Smooth muscle cell (in vitro differentiated cells): ENCODE measurements at regions not wholly inside any gene's neighbourhood (a gene's known extent, or its start where the extent isn't known, plus 50 kb on each side); places are given as distances from the start of the nearest gene placed in this dataset.

Source experiments
- DNase-seq: peaks from one replicate; lab custom pipeline; 2025; ENCODE audit not compliant: unreplicated experiment; lab: John Stamatoyannopoulos, UW
- H2AFZ ChIP-seq: fragments of 200-600 bp; sonication (generic); 2 replicates; pipeline ENCODE4 v1.6.0; 2016; ENCODE audit warnings: antibody characterized with exemption, low read depth, mild to moderate bottlenecking
- H3F3A ChIP-seq: fragments of 200-600 bp; sonication (generic); 2 replicates; pipeline ENCODE4 v1.6.0; 2017; ENCODE audit warnings: antibody characterized with exemption, low read depth
- H3K27ac ChIP-seq: fragments of 200-600 bp; sonication (generic); 2 replicates; pipeline ENCODE4 v1.5.1; 2016; ENCODE audit warnings: low read depth, mild to moderate bottlenecking
- H3K27me3 ChIP-seq: fragments of 200-600 bp; sonication (generic); 2 replicates; pipeline ENCODE4 v1.6.1; 2016; ENCODE audit warnings: low read depth, mild to moderate bottlenecking
- H3K36me3 ChIP-seq: fragments of 200-600 bp; sonication (generic); 2 replicates; pipeline ENCODE4 v1.5.1; 2016; ENCODE audit warnings: low read depth
- H3K4me1 ChIP-seq: fragments of 200-600 bp; sonication (generic); 2 replicates; pipeline ENCODE4 v1.5.1; 2016; ENCODE audit warnings: low read depth
- H3K4me2 ChIP-seq: fragments of 200-600 bp; sonication (generic); 2 replicates; pipeline ENCODE4 v1.6.0; 2016; ENCODE audit warnings: mild to moderate bottlenecking
- H3K4me3 ChIP-seq: fragments of 200-600 bp; sonication (generic); 2 replicates; pipeline ENCODE4 v1.5.1; 2016; ENCODE audit warnings: mild to moderate bottlenecking
- H3K79me2 ChIP-seq: fragments of 200-600 bp; sonication (generic); 2 replicates; pipeline ENCODE4 v1.6.0; 2016; ENCODE audit warnings: low read depth, mild to moderate bottlenecking
- H3K9ac ChIP-seq: fragments of 200-600 bp; sonication (generic); 2 replicates; pipeline ENCODE4 v1.6.0; 2016; ENCODE audit warnings: low read depth
- H3K9me3 ChIP-seq: fragments of 200-600 bp; sonication (generic); replicated peaks from 2 replicates; pipeline ENCODE4 v1.5.1; 2016; ENCODE audit warnings: low read depth
- H4K20me1 ChIP-seq: fragments of 200-600 bp; sonication (generic); 2 replicates; pipeline ENCODE4 v1.6.0; 2016; ENCODE audit warnings: low read depth
- WGBS: methylation state at CpG from one replicate; pipeline ENCODE4 v1.1.7; 2016; ENCODE audit warnings: low lambda C conversion rate; 5-methylcytosine and 5-hydroxymethylcytosine counted together
- TF ChIP-seq, protein P1 (sequence below): fragments of 200-600 bp; sonication (generic); IDR thresholded peaks from 2 replicates; pipeline ENCODE4 v1.5.1; 2017; ENCODE audit warnings: borderline replicate concordance, mild to moderate bottlenecking, antibody characterized with exemption; ENCODE audit not compliant: insufficient read depth, poor library complexity, severe bottlenecking

DNA sequence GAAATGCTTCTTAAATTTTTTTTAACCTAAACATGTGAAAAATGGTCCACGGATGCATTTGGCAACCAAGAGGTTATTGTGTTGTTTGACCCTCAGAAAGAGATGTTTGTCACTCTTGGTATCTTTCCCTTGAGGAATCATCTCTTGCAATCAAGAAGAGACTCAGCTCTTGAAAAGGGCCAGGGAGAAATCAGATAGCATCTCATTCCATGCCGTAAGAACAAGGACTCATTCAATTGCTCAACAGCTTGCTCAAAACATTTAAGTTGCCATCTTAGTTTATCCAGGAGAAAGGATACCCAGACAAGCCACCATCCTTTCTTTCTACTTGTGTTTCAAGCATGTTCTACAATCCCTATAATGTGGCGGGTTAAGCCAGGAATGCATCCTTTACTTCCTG lies 209.5 kb upstream of the LNX1 start:
- no peak overlapping the region for H2AFZ ChIP-seq
- no peak overlapping the region for H3K4me3 ChIP-seq
- no peaks in the 10 kb centered on the region for H3K36me3 ChIP-seq
- no peak overlapping the region for H3K4me2 ChIP-seq
- TF ChIP-seq, protein P1, sequence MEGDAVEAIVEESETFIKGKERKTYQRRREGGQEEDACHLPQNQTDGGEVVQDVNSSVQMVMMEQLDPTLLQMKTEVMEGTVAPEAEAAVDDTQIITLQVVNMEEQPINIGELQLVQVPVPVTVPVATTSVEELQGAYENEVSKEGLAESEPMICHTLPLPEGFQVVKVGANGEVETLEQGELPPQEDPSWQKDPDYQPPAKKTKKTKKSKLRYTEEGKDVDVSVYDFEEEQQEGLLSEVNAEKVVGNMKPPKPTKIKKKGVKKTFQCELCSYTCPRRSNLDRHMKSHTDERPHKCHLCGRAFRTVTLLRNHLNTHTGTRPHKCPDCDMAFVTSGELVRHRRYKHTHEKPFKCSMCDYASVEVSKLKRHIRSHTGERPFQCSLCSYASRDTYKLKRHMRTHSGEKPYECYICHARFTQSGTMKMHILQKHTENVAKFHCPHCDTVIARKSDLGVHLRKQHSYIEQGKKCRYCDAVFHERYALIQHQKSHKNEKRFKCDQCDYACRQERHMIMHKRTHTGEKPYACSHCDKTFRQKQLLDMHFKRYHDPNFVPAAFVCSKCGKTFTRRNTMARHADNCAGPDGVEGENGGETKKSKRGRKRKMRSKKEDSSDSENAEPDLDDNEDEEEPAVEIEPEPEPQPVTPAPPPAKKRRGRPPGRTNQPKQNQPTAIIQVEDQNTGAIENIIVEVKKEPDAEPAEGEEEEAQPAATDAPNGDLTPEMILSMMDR: no peak
- H3F3A ChIP-seq: no peaks in the 10 kb centered on the region
- H3K27ac ChIP-seq: no peak overlapping the region
- WGBS: 91% methylated on average over 3 of the region's 3 CpGs
- no peaks in the 10 kb centered on the region for H3K4me1 ChIP-seq
- H3K27me3 ChIP-seq: peaks cover 12% of the 10 kb centered on the region
- H4K20me1 ChIP-seq: no peaks in the 10 kb centered on the region
- no peaks in the 10 kb centered on the region for H3K79me2 ChIP-seq
- no peaks in the 10 kb centered on the region for H3K9me3 ChIP-seq
- H3K9ac ChIP-seq: no peak overlapping the region
- no peak for DNase-seq

DNA sequence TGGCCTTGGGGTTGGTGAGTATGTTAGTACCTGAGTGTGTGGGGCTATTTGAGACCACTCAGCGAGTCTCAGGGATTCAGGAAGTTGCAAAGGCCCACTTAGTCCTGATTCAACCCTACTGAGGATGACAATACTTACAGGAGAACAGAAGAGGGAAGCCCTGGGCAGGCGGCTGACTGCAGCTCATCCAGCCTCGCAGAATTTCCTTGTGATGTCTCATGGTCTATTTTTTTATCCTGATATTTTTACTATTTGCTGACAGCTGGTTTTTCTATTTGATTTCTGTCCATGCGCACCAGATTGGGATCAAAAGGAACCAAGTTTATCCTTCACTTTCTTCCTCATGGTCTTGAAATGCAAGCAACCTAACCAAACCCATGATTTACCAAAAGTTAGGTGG lies 201.8 kb upstream of the LNX1 start:
- H3K4me3 ChIP-seq: no peak overlapping the region
- H3K27ac ChIP-seq: no peak overlapping the region
- no peaks in the 10 kb centered on the region for H3K4me1 ChIP-seq
- 84% methylated on average over 4 of the region's 4 CpGs for WGBS
- no peak overlapping the region for H3K9ac ChIP-seq
- H3K79me2 ChIP-seq: no peaks in the 10 kb centered on the region
- TF ChIP-seq, protein P1: no peak
- H3K9me3 ChIP-seq: no peaks in the 10 kb centered on the region
- H3K36me3 ChIP-seq: no peaks in the 10 kb centered on the region
- no peaks in the 10 kb centered on the region for H4K20me1 ChIP-seq
- no peak for DNase-seq
- peaks cover 36% of the 10 kb centered on the region for H3K27me3 ChIP-seq
- no peaks in the 10 kb centered on the region for H3F3A ChIP-seq
- H2AFZ ChIP-seq: no peak overlapping the region
- no peak overlapping the region for H3K4me2 ChIP-seq

GRCh38 chr4:53790286-53790685 lies 199.0 kb upstream of the LNX1 start:
- Histone ChIP-seq H3F3A (peaks cover 7% of the 10 kb centered on the region), H3K27me3 (peaks cover 24% of the 10 kb centered on the region), H3K4me2 (no peak overlapping the region), H2AFZ (no peak overlapping the region), H3K4me1 (no peaks in the 10 kb centered on the region), H3K36me3 (no peaks in the 10 kb centered on the region), H3K79me2 (no peaks in the 10 kb centered on the region), H3K27ac (no peak overlapping the region), H3K4me3 (no peak overlapping the region), H3K9ac (no peak overlapping the region), H3K9me3 (no peaks in the 10 kb centered on the region), H4K20me1 (no peaks in the 10 kb centered on the region)
- no peak for DNase-seq
- TF ChIP-seq, protein P1: no peak

GRCh38 chr4:53788621-53789020 lies 197.3 kb upstream of the LNX1 start:
- TF ChIP-seq, protein P1: no peak
- 75% methylated on average over 3 of the region's 3 CpGs for WGBS
- DNase-seq: no peak

More at GRCh38 chr4:53788621-53789020, 197.3 kb upstream of the LNX1 start:
- Histone ChIP-seq H3K27me3 (peaks cover 24% of the 10 kb centered on the region), H2AFZ (no peak overlapping the region), H3F3A (peaks cover 9% of the 10 kb centered on the region), H3K9me3 (no peaks in the 10 kb centered on the region), H3K36me3 (no peaks in the 10 kb centered on the region), H3K4me3 (no peak overlapping the region), H3K4me2 (no peak overlapping the region), H3K79me2 (no peaks in the 10 kb centered on the region), H3K4me1 (no peaks in the 10 kb centered on the region), H3K9ac (no peak overlapping the region), H3K27ac (no peak overlapping the region), H4K20me1 (no peaks in the 10 kb centered on the region)
